ENCODE measurements at regions not wholly inside any gene's neighbourhood (a gene's known extent, or its start where the extent isn't known, plus 50 kb on each side); places are given as distances from the start of the nearest gene placed in this dataset.

DNA sequence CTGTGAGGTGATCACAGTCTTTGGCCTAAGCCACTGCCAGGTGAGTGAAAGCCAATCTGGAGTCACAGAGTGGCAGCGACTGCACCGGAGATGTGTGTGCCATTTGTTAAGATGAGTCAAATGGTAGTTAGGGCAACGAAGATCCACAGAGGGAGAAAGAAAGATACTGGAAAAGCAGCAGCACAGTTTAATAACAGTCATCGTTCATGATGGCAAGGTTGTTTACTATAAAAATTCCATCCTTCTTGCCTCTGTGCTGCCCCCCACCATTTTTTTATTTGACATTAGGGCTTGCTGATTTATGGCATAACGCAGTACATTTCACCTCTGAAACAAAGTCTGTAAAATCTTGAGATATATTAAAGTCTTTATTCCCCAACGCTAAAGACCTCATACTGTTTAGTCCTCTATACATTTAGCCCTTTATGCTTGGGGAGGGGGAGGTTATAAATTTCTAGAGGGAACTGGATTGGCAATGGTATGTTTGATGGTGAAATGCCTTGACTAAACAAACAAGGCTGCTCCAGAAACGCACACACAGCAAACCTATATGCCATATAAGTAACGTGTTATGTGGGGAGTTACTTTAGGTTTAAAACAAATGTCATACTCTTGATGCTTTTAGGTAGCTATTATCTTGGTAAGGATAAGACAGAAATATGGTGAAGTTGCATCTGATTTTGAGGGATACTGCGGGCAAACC lies 55.8 kb upstream of the ABL1 start:
- POLR2A ChIA-PET = no interaction called here

DNA sequence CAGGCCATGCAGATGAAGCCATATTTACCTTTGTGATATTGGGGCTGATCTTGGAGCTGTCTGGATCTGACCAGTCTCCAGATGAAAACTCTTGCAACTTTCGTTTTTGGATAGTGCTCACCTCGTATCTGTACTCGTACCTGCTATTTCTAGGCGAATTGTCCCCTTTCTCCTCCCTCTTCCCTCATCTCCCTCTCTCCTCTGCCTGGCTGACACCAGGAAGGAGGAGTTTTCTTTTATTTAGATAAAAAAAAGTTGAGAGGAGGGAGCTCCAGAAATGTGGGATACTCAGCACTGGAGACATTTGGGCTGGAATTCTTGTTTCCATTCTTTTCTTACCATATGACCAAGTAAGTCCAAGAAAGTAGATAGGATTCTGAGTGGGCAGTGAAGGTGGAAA lies 54.6 kb upstream of the ABL1 start:
- CTCF ChIA-PET = interaction anchor here (1.3 kb wide), 1 partner anchor 80 kb away, joined by 4 read pairs; no protein-coding TSS in a partner anchor
- POLR2A ChIA-PET = no interaction called here

More for the DNA sequence above, 55.8 kb upstream of the ABL1 start:
- CTCF ChIA-PET = interaction anchor here (1.3 kb wide), 1 partner anchor 78 kb away, joined by 4 read pairs; no protein-coding TSS in a partner anchor

DNA sequence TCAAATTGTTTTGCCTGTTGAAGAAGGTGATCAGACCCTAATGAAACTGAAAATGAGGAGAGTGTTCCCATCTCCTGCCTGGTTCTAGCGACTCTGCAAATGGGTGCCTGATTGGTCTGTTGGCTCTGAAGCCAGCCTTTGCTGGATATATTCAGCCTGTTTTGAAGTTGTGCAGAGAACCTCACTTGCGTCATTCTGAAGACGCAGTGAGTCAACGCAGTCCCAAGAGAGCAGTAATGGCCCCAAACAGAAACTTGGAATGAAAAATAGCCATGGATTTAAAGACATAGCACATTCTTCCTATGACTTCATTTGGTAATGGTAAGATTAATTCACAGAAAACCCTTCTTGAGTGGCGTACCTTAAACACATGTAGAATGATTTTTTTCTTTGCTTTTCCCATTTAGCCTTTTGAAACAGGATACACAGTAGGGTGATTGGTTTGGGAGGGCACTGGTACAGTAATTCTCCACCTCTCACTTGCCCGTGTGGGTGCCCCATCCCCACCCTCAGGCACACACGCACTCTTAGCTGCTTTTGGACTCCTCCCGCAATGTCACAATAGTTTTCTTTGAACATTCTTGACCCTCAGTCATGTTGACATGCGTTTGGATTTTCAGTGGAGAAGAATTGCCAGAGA lies 54.1 kb upstream of the ABL1 start:
- CTCF ChIA-PET = no interaction called here
- POLR2A ChIA-PET = no interaction called here

DNA sequence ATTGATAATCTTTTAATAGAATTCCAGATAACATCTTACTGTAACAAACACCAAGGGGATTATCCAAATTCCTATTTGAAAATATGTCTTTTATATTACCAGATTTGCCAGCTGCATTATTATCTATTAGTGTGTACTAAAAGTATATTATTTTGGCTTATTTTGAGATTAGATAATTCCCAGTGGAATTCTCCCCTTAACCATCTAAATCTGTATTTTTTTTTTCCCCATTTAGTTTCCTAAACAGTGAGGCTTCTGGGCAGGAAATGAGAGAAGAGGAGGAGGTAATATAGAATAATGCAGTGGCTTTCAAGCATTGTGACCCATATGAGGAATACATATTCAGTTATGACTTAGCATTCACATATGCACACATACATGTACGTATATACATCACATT lies 53.5 kb upstream of the ABL1 start:
- ChIA-PET POLR2A (no interaction called here), CTCF (no interaction called here)

DNA sequence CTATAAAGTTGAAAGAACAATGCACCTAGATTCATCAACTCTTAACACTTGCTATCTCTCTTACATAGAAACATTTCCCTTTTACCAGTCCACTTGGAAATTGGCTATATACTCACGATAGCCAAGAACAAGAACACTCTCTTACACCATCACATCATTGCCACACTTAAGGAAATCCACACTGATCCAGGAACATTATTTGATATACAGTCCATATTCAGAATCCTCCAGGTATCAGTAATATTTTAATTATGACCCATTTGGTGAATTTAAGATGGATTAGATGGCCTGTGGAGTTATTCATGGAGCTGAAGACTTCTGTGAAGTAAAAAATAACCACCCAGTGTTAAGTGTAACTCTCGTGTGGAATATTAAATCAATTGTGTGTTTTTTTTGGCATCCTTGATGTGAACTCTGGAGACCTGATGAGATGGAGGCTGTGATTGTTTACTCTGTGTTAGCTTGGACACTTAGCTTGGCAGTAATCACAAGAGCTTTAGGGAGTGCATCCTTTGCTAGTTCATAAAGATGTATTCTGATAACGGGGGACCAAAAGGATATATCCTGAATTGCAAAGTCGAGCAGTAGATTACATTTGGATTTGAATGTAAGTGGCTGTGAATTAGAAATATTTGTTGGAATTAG lies 52.0 kb upstream of the ABL1 start:
- CTCF ChIA-PET = no interaction called here

DNA sequence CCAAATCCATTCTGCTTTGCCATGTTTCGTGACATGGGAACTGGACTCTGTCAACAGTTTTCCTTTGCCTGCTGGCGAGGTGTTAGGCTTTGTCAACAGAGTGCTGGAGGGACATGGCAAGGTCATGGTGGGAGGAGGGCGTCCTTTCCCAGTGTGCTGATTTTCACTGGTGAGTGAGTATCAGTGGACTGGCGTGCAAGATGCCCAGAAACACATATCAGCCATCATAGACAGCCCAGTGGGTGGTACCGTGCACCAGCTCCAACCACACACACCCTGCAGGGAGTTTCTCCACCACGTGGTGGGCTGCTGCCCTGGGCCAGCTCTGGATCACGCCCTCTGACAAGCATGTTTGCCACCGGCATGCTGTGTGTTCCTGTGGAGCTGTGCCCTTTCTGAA lies 50.0 kb upstream of the ABL1 start:
- ChIA-PET POLR2A (no interaction called here), CTCF (interaction anchor here (0.6 kb wide), 1 partner anchor 376 kb away, joined by 3 read pairs; no protein-coding TSS in a partner anchor)

More for the DNA sequence above, 52.0 kb upstream of the ABL1 start:
- POLR2A ChIA-PET = no interaction called here
